Effector memory CD4-positive, alpha-beta T cell (primary cell): ENCODE measurements at regions not wholly inside any gene's neighbourhood (a gene's known extent, or its start where the extent isn't known, plus 50 kb on each side); places are given as distances from the start of the nearest gene placed in this dataset.

Source experiments
- DNase-seq, 3 donors: peaks; one replicate each; pipeline ENCODE4 v3.0.0-alpha.2; 2020
- H3K27ac ChIP-seq: 2 replicates; pipeline ENCODE4 v1.7.0; 2013; ENCODE audit warnings: mild to moderate bottlenecking, low read length, moderate library complexity; ENCODE audit not compliant: insufficient read depth, poor library complexity, severe bottlenecking
- H3K27me3 ChIP-seq: replicated peaks from 2 replicates; pipeline ENCODE4 v1.7.0; 2013; ENCODE audit warnings: mild to moderate bottlenecking, low read length; ENCODE audit not compliant: insufficient read depth, control insufficient read depth, poor library complexity, severe bottlenecking
- H3K36me3 ChIP-seq: 2 replicates; pipeline ENCODE4 v1.7.0; 2013; ENCODE audit warnings: mild to moderate bottlenecking, low read length, moderate library complexity; ENCODE audit not compliant: control insufficient read depth, insufficient read depth
- H3K4me1 ChIP-seq: 2 replicates; pipeline ENCODE4 v1.7.0; 2013; ENCODE audit warnings: low read length, mild to moderate bottlenecking; ENCODE audit not compliant: control insufficient read depth, insufficient read depth, poor library complexity, severe bottlenecking
- H3K4me3 ChIP-seq: 2 replicates; pipeline ENCODE4 v1.7.0; 2013; ENCODE audit warnings: low read length, low read depth, mild to moderate bottlenecking; ENCODE audit not compliant: insufficient read depth, poor library complexity, severe bottlenecking
- H3K9me3 ChIP-seq: 2 replicates; pipeline ENCODE4 v1.7.0; 2013; ENCODE audit warnings: mild to moderate bottlenecking, low read length, moderate library complexity; ENCODE audit not compliant: control insufficient read depth

DNA sequence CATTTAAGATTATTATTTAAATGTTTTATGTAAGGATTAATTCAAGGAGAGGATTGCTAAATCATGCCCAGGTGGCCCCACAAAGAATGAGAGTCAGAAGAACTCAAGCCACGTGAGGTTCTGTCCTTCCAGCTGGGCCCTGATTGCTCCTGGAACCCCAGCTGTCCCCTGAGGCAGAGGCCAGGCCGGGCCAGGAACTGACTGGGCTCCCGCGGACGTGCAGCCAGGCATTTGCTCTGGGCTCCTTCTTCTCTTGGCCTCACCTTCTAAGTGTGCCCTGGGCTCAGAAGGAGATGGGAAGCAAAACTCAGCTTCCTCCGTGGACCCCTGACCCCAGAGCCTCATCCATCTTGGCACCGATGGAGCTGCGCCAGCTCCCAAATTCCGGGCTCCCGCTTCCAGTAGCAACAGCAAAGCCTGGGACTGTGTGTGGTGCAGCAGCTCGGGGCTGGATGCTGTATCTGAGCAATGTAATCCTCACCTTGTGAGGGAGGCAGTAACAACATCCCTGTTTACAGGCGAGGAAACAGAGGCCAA, 250.6 kb upstream of the PPP2R2D start:
- no peak for DNase-seq
- H3K4me3 ChIP-seq = no peak overlapping the region
- H3K27ac ChIP-seq = no peak overlapping the region
- H3K27me3 ChIP-seq = no peaks in the 10 kb centered on the region
- H3K36me3 ChIP-seq = no peaks in the 10 kb centered on the region
- H3K9me3 ChIP-seq = no peaks in the 10 kb centered on the region
- H3K4me1 ChIP-seq = no peaks in the 10 kb centered on the region

DNA sequence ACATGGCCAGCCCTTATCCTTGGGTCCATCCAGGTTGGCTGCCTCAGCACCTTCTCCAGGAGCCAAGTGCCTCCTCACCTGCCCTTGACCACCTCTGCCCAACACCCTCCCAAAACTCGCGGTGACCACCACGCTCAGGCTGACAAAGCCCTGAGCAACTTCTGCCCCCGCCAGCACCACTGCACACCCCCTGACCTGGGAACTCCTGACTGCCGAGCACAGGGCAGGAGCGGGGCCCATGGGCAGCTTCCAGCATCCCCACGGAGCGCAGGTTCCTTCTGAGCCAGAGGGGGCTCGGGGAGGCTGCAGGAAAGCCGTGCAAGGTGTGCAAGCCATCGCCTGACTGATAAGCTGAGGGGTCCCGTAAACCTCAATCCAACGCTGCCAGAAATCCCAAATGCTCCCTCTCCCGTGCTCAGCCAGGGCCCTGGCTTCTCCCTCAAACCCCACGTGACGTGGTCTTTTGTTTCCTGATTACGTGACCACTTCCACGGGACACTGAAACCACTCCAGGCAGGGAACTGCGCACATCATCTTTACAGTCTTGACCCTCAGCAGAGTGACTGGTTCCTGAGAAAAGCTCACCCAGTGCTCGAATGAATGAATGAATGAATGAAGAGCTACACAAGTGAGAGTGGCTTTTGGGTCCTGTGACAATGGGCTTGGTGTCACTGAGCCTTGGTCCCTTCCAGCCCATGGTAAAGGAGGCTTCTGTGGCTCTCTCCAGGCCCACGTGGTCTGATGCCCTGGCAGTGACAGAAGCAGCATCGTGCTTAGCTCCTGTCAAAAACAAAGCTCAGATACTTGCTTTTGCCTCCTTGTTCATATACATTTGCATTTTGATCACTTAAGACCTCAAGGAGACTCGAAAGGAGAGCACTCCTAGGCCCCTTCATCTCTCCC, 249.8 kb upstream of the PPP2R2D start:
- H3K4me1 ChIP-seq = no peaks in the 10 kb centered on the region
- H3K27ac ChIP-seq = no peak overlapping the region
- no peaks in the 10 kb centered on the region for H3K9me3 ChIP-seq
- no peak overlapping the region for H3K4me3 ChIP-seq
- peaks cover 4% of the 10 kb centered on the region for H3K27me3 ChIP-seq
- no peak for DNase-seq
- H3K36me3 ChIP-seq = no peaks in the 10 kb centered on the region

DNA sequence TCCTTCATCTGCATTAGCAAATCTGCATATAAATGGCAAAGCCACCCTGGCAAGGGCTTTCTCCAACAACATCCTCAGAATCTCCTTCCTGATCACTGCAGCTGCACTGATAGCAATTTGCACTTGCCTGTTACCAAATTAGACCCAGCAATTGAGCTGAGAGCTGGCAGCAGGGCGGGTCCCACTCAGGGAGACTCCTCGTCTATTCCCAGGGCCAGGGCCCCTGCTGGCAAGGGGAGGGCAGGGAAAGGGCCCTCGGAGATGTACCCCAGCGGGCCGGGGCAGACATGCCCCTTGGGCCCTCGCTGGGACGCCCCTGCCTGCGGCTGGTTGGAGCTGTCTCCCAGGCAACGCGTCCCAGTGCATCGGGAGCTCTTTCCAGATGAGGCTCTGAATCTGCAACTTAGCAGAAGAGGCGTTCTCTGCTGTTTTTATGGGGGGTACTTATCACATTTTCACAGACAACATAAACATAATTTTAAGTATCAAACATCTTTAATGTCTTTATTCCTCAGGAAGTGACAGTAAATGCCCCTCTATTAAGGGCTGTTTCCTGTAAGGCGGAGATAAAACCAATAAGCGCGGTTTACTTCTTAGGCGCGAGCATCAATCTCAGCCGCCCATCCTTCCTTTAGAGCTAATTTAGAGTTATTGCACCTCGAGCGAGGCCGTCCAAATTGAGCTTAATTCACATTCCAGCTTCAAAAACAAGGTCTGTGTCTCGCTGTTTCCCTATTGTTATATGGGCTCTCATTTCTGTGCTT, 249.0 kb upstream of the PPP2R2D start:
- Histone ChIP-seq H3K36me3 (no peaks in the 10 kb centered on the region), H3K4me3 (no peak overlapping the region), H3K9me3 (no peaks in the 10 kb centered on the region), H3K4me1 (no peaks in the 10 kb centered on the region), H3K27ac (no peak overlapping the region), H3K27me3 (peaks cover 4% of the 10 kb centered on the region)
- no peak for DNase-seq

DNA sequence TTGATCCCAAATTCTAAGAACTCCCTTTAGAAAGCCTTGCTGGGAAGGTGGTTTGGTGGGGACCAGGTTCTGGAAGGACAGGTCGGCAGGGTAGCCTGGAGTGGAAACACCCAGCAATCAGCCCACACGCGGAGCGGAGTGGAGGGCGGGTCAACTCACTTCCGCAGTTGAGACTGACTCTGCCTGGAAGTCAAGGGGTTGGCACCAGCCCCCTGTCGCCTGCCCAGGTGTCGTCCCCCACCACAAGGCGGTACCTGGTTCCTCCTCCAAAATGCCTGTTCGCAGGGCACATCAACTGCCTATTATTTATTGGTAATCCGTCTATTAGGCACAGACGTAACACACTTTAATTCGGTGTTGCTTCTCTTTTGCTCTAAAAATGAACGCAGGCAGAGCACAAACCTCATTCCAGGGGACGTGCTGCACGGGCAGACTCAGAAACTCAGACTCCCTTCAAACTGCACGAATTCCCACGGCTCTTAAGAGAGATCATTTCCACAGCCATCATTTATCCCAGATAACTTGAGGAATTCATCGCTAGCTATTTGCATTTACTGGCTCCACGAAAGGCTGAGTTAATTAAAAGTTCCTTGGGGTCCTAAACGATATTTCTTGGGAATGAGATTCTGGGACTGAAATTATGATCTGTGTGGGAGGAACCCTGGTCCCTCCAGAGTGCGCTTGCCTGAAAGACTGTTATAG, 248.2 kb upstream of the PPP2R2D start:
- Histone ChIP-seq H3K4me1 (no peaks in the 10 kb centered on the region), H3K9me3 (no peaks in the 10 kb centered on the region), H3K27me3 (peaks cover 4% of the 10 kb centered on the region), H3K4me3 (no peak overlapping the region), H3K27ac (no peak overlapping the region), H3K36me3 (no peaks in the 10 kb centered on the region)
- DNase-seq = no peak

DNA sequence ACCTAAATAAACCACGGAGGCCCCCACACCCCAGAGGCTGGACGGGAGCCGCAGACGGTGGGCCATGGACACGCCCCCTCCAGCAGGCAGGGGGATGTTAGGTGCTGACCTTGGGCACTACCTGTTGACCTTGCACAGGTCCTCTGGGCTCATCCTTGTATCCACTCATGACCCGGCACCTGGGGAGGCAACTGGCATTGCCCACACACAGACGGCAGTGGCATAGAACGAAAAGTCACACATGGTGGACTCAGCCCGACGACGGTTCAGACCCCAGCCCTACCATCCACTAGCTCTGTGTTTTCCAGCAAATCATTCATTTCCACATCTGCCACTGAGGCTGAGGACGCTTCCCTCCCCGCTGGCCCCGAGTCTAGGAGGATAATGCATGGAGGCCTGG, 247.7 kb upstream of the PPP2R2D start:
- Histone ChIP-seq H3K4me1 (no peaks in the 10 kb centered on the region), H3K27me3 (peaks cover 4% of the 10 kb centered on the region), H3K4me3 (no peak overlapping the region), H3K9me3 (no peaks in the 10 kb centered on the region), H3K27ac (no peak overlapping the region), H3K36me3 (no peaks in the 10 kb centered on the region)
- no peak for DNase-seq

DNA sequence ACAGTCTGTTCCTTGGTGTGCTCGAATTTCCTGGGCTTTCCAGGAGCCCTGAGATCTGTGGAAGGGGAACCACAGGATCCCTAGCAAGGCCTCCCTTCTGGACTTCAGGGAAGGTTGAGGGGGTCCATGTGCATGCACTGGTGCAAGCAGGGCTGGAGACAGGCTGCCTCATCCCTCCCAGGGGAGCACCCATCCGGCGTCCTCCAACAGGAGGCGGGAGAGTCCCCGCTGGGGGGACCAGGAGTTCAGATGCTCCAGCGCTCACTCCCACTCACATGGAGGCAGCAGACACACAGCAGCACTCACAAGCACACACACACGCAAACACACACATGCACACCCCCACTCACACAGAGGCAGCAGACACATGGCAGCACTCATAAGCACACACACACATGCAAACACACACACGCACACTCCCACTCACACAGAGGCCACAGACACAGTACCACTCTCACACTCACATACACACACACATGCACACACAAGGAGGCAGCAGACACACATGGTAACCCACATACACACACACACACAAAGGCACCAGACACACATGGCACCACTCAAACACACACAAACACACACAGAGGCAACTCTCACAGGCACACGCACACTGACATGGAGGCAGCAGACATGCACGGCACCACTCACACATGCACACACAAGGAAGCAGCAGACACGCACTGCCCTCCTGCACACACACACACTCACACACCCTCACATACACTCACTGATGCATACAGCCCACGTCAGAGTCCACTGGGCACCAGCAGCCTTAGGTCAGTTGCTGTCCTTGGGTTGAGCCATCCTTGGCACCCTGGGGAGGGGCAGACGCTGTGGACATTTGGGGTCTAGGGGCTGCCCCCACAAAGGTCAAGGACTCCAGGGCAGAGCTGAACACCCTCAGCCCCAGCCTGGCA, 247.0 kb upstream of the PPP2R2D start:
- H3K27me3 ChIP-seq = peaks cover 4% of the 10 kb centered on the region
- no peak overlapping the region for H3K27ac ChIP-seq
- no peaks in the 10 kb centered on the region for H3K9me3 ChIP-seq
- no peak overlapping the region for H3K4me3 ChIP-seq
- no peaks in the 10 kb centered on the region for H3K4me1 ChIP-seq
- no peak for DNase-seq
- no peaks in the 10 kb centered on the region for H3K36me3 ChIP-seq

DNA sequence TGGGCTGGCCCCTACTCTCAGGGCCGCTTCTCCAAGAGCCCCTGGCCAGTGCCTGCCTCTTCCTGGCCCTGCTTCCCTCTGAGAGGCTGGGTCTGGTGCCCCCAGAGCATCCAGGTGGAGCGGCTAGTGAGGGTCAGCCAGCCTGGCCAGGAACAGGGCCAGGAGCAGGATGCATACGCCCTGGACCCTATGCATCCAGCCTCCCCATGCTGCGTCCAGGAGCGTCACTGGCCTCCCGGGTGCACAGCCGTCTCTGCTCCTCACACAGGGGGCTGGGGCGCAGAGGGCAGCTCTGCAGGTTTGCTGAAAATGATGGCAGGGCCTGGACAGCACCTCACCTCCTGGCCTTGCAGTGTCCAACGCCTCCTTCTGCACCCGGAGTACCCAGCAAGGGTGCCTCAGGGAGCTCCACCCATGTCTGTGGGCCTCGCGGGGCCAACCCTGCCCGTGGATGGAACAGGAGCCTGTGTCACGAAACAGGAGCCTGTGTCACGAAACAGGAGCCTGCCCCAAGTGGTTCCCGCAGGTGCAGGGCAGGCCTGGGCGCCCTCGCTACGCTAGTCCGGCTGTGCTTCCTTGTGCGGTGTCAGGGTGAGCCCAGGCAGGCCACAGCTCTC, 246.2 kb upstream of the PPP2R2D start:
- Histone ChIP-seq H3K4me3 (no peak overlapping the region), H3K27me3 (peaks cover 4% of the 10 kb centered on the region), H3K4me1 (no peaks in the 10 kb centered on the region), H3K9me3 (no peaks in the 10 kb centered on the region), H3K36me3 (no peaks in the 10 kb centered on the region), H3K27ac (no peak overlapping the region)
- DNase-seq = no peak

DNA sequence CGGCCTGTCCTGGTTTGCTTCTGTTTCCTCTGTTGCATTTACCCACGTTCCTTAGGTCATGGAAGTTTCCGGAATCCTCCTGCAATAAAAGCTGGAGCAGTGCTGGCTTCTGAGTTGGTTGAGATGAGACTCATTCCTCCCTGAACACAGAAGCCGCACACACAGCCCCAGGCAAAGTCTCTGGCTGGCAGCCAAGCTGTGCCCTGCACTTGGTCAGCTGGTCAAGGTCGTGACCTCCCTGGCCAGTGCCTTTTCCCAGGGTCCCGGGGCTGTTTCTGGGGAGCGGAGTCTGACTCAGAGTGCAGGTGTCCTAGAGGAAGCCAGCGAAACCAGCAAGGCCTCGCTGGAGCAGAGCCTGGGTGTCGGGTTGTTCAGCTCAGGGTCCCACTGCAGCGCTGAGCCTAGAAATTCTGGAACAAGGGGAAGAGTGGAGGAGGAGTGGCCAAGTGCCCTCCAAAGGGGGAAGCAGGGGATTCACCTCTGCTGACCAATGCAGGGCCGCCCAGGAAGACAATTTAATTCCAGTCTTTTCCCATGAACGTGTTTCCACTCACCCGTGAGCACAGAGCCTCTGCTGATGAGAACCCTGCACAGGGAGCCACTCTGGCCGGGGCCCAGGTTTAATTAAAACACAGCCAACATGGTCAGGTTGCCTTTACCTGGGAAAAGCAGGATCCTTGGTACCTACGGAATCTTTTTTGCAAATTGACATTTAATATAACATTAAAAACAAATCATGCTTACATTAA, 245.5 kb upstream of the PPP2R2D start:
- DNase-seq = no peak
- Histone ChIP-seq H3K4me3 (no peak overlapping the region), H3K27me3 (peaks cover 4% of the 10 kb centered on the region), H3K27ac (no peak overlapping the region), H3K36me3 (no peaks in the 10 kb centered on the region), H3K4me1 (no peaks in the 10 kb centered on the region), H3K9me3 (no peaks in the 10 kb centered on the region)
